Mucosa of descending colon (tissue), 3 donors: ENCODE measurements at regions not wholly inside any gene's neighbourhood (a gene's known extent, or its start where the extent isn't known, plus 50 kb on each side); places are given as distances from the start of the nearest gene placed in this dataset.

ENCODE experiments used
- ATAC-seq: fragments of 200-7000 bp; cut with Tn5 transposase; one replicate; pipeline ENCODE4 v1.9.1; 2020; ENCODE audit warnings: mild to moderate bottlenecking, moderate library complexity
- DNase-seq, 3 donors: peaks; one replicate each; pipeline ENCODE4 v3.0.0-alpha.2; 2020
- H3K36me3 ChIP-seq: fragments of 200-600 bp; one replicate; pipeline ENCODE4 v1.8.0; 2021; ENCODE audit warnings: low read depth, mild to moderate bottlenecking
- H3K4me1 ChIP-seq: fragments of 200-600 bp; one replicate; pipeline ENCODE4 v1.8.0; 2021; ENCODE audit warnings: low read depth, mild to moderate bottlenecking
- H3K4me3 ChIP-seq: fragments of 200-600 bp; one replicate; pipeline ENCODE4 v1.8.0; 2021; ENCODE audit warnings: mild to moderate bottlenecking
- H3K9me3 ChIP-seq: fragments of 200-600 bp; one replicate; pipeline ENCODE4 v1.8.0; 2021; ENCODE audit warnings: mild to moderate bottlenecking
- CTCF ChIP-seq: fragments of 200-600 bp; IDR thresholded peaks from one replicate; pipeline ENCODE4 v1.8.0; 2022; ENCODE audit warnings: antibody characterized with exemption, mild to moderate bottlenecking
- intact Hi-C, 2 donors: fragments of 100-400 bp; cut with DNase I in 1 of 2; cut with micrococcal nuclease in 1 of 2; formaldehyde crosslinking; loops; one replicate each; pipeline versions ENCODE4 v1.11.0 to v1.11.1; 2022; cut with DNase I, micrococcal nuclease
- donor health status: DM: no; HTN: no; CAD: no; lungs with moderate emphysema.
- donor health status: DM: no; HTN: no; CAD: no.
- donor health status: DM: no; HTN: yes; CAD: no.

DNA sequence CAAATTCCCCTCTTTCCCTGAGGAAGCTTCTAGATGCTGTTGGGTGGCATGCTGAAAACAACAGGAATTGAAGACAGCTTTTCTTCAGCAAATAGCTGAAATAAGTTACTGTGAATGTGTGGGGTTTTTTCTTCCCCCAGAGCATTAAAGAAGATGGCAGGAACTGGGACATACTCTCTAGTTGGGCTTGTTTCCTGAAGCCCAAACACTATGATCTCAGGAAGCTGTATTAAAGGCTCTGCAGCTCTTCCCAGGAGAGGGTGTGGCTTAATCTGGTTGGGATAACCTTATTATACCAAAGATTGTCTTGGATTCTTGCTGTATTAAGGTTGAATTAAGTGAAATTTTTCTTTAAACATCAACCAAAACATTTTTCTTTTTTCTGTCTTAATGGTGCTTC is 64.9 kb upstream of the LMO4 start:
- Histone ChIP-seq H3K36me3 (no peaks in the 10 kb centered on the region), H3K4me1 (no peaks in the 10 kb centered on the region), H3K9me3 (no peaks in the 10 kb centered on the region), H3K4me3 (no peak overlapping the region)
- TF ChIP-seq CTCF: no peak
- ATAC-seq (no peak), DNase-seq (no peak)
- intact Hi-C loops: no loop called here

DNA sequence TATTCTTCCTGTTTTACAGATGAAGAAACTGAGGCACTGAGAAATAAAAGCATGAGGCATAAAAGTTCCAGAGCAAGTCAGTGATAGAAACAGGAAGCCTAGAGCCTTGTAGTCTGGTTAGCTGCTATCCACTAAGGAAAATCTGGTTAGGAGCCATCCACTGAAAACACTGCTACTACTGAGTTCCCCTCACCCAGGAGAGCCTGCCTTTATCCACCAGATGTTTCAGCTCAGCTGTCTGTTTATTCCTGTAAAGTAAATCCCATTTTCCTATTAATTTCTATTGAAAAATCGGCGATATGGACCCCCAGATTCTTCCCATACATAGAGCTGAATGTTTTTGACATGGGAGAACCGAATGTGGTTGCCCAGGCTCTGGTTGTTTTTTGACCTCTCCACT is 63.7 kb upstream of the LMO4 start:
- no peak for ATAC-seq
- TF ChIP-seq CTCF: no peak

DNA sequence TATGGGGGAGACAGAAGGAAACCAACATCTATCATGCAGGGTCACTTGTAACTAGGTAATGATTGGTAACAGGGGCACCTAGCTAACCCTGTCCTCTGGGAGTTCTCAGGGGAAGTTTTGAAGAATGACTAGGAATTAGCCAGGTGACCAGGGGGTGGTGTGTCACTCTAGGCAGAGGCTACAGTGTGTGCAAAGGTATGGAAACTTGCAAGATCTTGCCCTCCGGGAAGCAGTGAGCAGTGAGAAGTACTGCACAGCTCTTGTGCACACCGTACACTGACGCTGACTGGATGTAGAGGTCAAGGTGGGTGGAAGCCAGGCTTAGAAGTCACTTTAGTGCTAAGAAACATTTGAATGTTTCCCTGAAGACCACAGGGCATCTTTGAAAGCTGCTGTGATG is 62.9 kb upstream of the LMO4 start:
- DNase-seq (no peak), ATAC-seq (no peak)
- intact Hi-C loops: no loop called here
- no peaks in the 10 kb centered on the region for H3K9me3 ChIP-seq
- no peaks in the 10 kb centered on the region for H3K4me1 ChIP-seq
- TF ChIP-seq CTCF: no peak
- no peaks in the 10 kb centered on the region for H3K36me3 ChIP-seq
- H3K4me3 ChIP-seq: no peak overlapping the region

More for the DNA sequence above, 63.7 kb upstream of the LMO4 start:
- intact Hi-C loops: no loop called here
- no peak for DNase-seq
- Histone ChIP-seq H3K4me1 (no peaks in the 10 kb centered on the region), H3K4me3 (no peak overlapping the region), H3K36me3 (no peaks in the 10 kb centered on the region), H3K9me3 (no peaks in the 10 kb centered on the region)

DNA sequence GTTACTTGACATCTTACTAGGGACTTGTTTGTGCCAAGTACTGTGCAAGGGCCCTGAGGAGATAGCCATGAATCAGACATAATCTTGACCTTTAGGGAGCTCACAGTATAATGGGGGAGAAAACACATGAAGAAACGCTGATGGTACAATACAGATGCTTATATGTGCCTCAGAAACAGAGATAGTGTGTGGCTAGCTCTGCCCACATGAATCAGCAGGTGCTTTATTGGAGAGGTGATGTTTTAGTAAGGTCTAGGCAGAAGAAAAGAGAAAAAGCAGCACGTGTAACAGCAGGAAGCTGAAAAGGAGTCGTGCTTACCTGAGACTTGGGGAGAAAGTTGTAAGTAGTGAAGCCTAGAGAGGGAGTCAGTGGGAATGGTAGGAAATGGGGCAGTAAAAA is 60.6 kb upstream of the LMO4 start:
- Histone ChIP-seq H3K4me3 (no peak overlapping the region), H3K4me1 (no peaks in the 10 kb centered on the region), H3K9me3 (no peaks in the 10 kb centered on the region), H3K36me3 (no peaks in the 10 kb centered on the region)
- DNase-seq: no peak
- intact Hi-C loops: no loop called here
- no peak for TF ChIP-seq CTCF
- no peak for ATAC-seq

GRCh38 chr1:87269921-87270320 is 58.8 kb upstream of the LMO4 start:
- no peak for TF ChIP-seq CTCF
- no peaks in the 10 kb centered on the region for H3K4me1 ChIP-seq
- no peaks in the 10 kb centered on the region for H3K36me3 ChIP-seq
- no peaks in the 10 kb centered on the region for H3K9me3 ChIP-seq
- DNase-seq (no peak), ATAC-seq (no peak)
- H3K4me3 ChIP-seq: no peak overlapping the region
- intact Hi-C loops: no loop called here

- DNase-seq: no peak
- Histone ChIP-seq H3K36me3 (no peaks in the 10 kb centered on the region), H3K9me3 (no peaks in the 10 kb centered on the region), H3K4me1 (no peaks in the 10 kb centered on the region), H3K4me3 (no peak overlapping the region)
- ATAC-seq: no peak
- no peak for TF ChIP-seq CTCF
- intact Hi-C loops: no loop called here
Observed at GRCh38 chr1:87273291-87273690, 55.4 kb upstream of the LMO4 start.
